HepG2 (cell line): ENCODE measurements at regions not wholly inside any gene's neighbourhood (a gene's known extent, or its start where the extent isn't known, plus 50 kb on each side); places are given as distances from the start of the nearest gene placed in this dataset.

ENCODE experiments used
- ATAC-seq: fragments of 200-7000 bp; cut with Tn5 transposase; 3 replicates; pipeline ENCODE4 v1.9.1; 2020; ENCODE audit warnings: mild to moderate bottlenecking, moderate library complexity
- BruUV-seq: library from RNA; stranded (reverse); fragments of 400-500 nt; replicated peaks from 2 replicates; lab custom pipeline; 2021; lab: Mats Ljungman, UMichigan
- CTCF ChIA-PET: fragments of 300-600 bp; formaldehyde crosslinking; extraction: SDS; loops from one replicate; lab custom pipeline; 2021; ENCODE audit warnings: low total read pairs, inconsistent platforms, low intra/inter-chr PET ratio; lab: Yijun Ruan, JAX
- POLR2A ChIA-PET: fragments of 350-600 bp; sonication (Branson Sonifier 250); formaldehyde crosslinking; loops from one replicate; lab custom pipeline; 2020; ENCODE audit warnings: antibody characterized with exemption, inconsistent platforms; lab: Yijun Ruan, JAX
- DNase-seq: peaks from one replicate; pipeline ENCODE4 v3.0.0-alpha.2; 2015; ENCODE audit warnings: low spot score
- FAIRE-seq: peaks from 3 replicates; lab custom pipeline; 2011; peaks lifted over from hg19 to GRCh38; lab: Jason Lieb, UNC
- H2AFZ ChIP-seq: one replicate; pipeline ENCODE4 v1.6.1; 2011; ENCODE audit warnings: low read length, inconsistent platforms
- H3K27ac ChIP-seq: fragments of 300-600 bp; 3 replicates; pipeline ENCODE4 v1.8.0; 2011; ENCODE audit warnings: mixed run types, mild to moderate bottlenecking, mixed read lengths, low read length, inconsistent platforms; ENCODE audit not compliant: insufficient read depth; ENCODE audit errors: extremely low read length
- H3K27me3 ChIP-seq, 2 experiments: fragments of 200-600 bp in 1 of 2; 2 replicates in 1 of 2; 3 replicates in 1 of 2; pipeline versions ENCODE4 v1.6.0 to v1.8.0; 2011; ENCODE audit warnings: low read length in 2 of 2, mild to moderate bottlenecking in 2 of 2, moderate library complexity in 2 of 2, inconsistent platforms in 1 of 2; ENCODE audit not compliant: insufficient read depth in 2 of 2, control insufficient read depth in 1 of 2
- H3K36me3 ChIP-seq, 2 experiments: fragments of 200-600 bp in 1 of 2; replicated peaks in 1 of 2; 2 replicates in 1 of 2; 3 replicates in 1 of 2; pipeline versions ENCODE4 v1.5.1 to v1.8.0; 2011; ENCODE audit warnings: low read length in 2 of 2, inconsistent platforms in 1 of 2; ENCODE audit not compliant: insufficient read depth in 2 of 2, control insufficient read depth in 1 of 2
- H3K4me1 ChIP-seq: 2 replicates; pipeline ENCODE4 v1.5.1; 2012; ENCODE audit warnings: low read length, inconsistent platforms; ENCODE audit not compliant: insufficient read depth
- H3K4me2 ChIP-seq: 2 replicates; pipeline ENCODE4 v1.6.0; 2011; ENCODE audit warnings: low read depth, low read length, inconsistent platforms
- H3K4me3 ChIP-seq, 3 experiments: fragments of 200-600 bp in 1 of 3; sonication (generic), shearing (Covaris generic) in 1 of 3; replicated peaks in 1 of 3; 2 replicates each; pipeline ENCODE4 v1.5.1; 2011 to 2016; ENCODE audit warnings: low read length in 3 of 3, inconsistent platforms in 2 of 3, low read depth in 2 of 3, mild to moderate bottlenecking in 2 of 3, control low read depth in 1 of 3, mixed read lengths in 1 of 3; ENCODE audit not compliant: insufficient read depth in 1 of 3
- H3K79me2 ChIP-seq: one replicate; pipeline ENCODE4 v1.6.1; 2011; ENCODE audit warnings: low read length, inconsistent platforms; ENCODE audit not compliant: insufficient read depth
- H3K9ac ChIP-seq: 2 replicates; pipeline ENCODE4 v1.6.0; 2011; ENCODE audit warnings: mild to moderate bottlenecking, low read depth, low read length, inconsistent platforms; ENCODE audit not compliant: insufficient read depth
- H3K9me3 ChIP-seq: 2 replicates; pipeline ENCODE4 v1.5.1; 2012; ENCODE audit warnings: mild to moderate bottlenecking, low read length
- H4K20me1 ChIP-seq: 2 replicates; pipeline ENCODE4 v1.6.0; 2011; ENCODE audit warnings: inconsistent platforms, mild to moderate bottlenecking, low read length, moderate library complexity; ENCODE audit not compliant: insufficient read depth
- EED ChIP-seq: sonication (generic); formaldehyde crosslinking; IDR thresholded peaks from 2 replicates; pipeline ENCODE4 v1.5.0; 2020; ENCODE audit warnings: mild to moderate bottlenecking, missing genetic modification reagents
- FOXC1 ChIP-seq: sonication (generic); formaldehyde crosslinking; IDR thresholded peaks from 2 replicates; pipeline ENCODE4 v1.8.0; 2022; ENCODE audit warnings: mild to moderate bottlenecking, missing genetic modification reagents, borderline replicate concordance
- HDAC2 ChIP-seq: sonication (generic); formaldehyde crosslinking; IDR thresholded peaks from 2 replicates; pipeline ENCODE4 v1.4.0; 2020; ENCODE audit warnings: missing genetic modification reagents
- KDM1A ChIP-seq: IDR thresholded peaks from 2 replicates; pipeline ENCODE4 v1.6.1; 2016; ENCODE audit warnings: missing compliant biosample characterization
- MATR3 ChIP-seq: sonication (generic); formaldehyde crosslinking; IDR thresholded peaks from 2 replicates; pipeline ENCODE4 v1.4.0; 2020; ENCODE audit warnings: missing genetic modification reagents
- MTA3 ChIP-seq: sonication (generic); formaldehyde crosslinking; IDR thresholded peaks from 2 replicates; pipeline ENCODE4 v1.4.0; 2020; ENCODE audit warnings: missing genetic modification reagents
- NR1H2 ChIP-seq: sonication (generic); formaldehyde crosslinking; IDR thresholded peaks from 2 replicates; pipeline ENCODE4 v1.8.1; 2022; ENCODE audit warnings: low read depth, missing genetic modification reagents, borderline replicate concordance
- RBM39 ChIP-seq: fragments of 200-400 bp; formaldehyde crosslinking; IDR thresholded peaks from one replicate; pipeline ENCODE4 v1.6.1; 2018; ENCODE audit warnings: antibody characterized with exemption, mild to moderate bottlenecking, low read depth, low read length; ENCODE audit not compliant: poor library complexity, severe bottlenecking
- ZC3H4 ChIP-seq: sonication (generic); formaldehyde crosslinking; IDR thresholded peaks from 2 replicates; pipeline ENCODE4 v1.4.0; 2020; ENCODE audit warnings: missing genetic modification reagents, borderline replicate concordance
- ZFX ChIP-seq: sonication (generic); formaldehyde crosslinking; IDR thresholded peaks from 2 replicates; pipeline ENCODE4 v1.4.0; 2020; ENCODE audit warnings: mild to moderate bottlenecking, low read depth, missing genetic modification reagents, moderate library complexity
- ZNF143 ChIP-seq: sonication (generic); formaldehyde crosslinking; IDR thresholded peaks from 2 replicates; pipeline ENCODE4 v1.4.0; 2020; ENCODE audit warnings: missing genetic modification reagents
- ZNF569 ChIP-seq: sonication (generic); formaldehyde crosslinking; IDR thresholded peaks from 2 replicates; pipeline ENCODE4 v1.5.0; 2020; ENCODE audit warnings: mild to moderate bottlenecking, missing genetic modification reagents, moderate library complexity, borderline replicate concordance
- WGBS: methylation state at CpG from one replicate; pipeline ENCODE4 v1.1.6; 2017; ENCODE audit warnings: low lambda C conversion rate; 5-methylcytosine and 5-hydroxymethylcytosine counted together
- in situ Hi-C: cut with HindIII; loops from 2 replicates; pipeline ENCODE4 v1.10.0; 2017; ENCODE audit warnings: low pct_unique_long_range_greater_than_20kb; ENCODE audit not compliant: extremely low pct_ligation_motif_present
- intact Hi-C: fragments of 100-400 bp; cut with micrococcal nuclease; formaldehyde crosslinking; loops from one replicate; pipeline ENCODE4 v1.10.0; 2022; ENCODE audit not compliant: unreplicated experiment
- TF ChIP-seq, protein P1 (sequence below): sonication (generic); formaldehyde crosslinking; IDR thresholded peaks from 2 replicates; pipeline ENCODE4 v1.4.0; 2020; ENCODE audit warnings: missing genetic modification reagents, mild to moderate bottlenecking, borderline replicate concordance

DNA sequence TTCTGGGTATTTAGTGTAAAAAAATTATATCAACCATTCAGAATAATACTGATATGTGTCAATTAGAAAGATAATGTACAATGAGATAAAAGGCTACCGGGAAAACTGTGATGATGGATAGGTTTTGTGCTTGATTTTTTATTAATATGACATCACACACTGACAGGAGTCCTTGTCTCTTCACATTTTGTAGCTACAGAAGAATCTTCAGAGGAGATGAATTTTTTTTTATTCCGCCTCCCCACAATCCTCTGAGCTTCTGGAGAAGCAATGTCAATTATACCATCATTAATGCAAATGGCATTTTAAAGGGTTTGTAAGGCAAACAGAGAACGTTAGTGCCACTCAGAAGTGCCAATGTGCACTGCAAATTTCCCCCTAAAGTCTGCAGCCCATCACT is 131.7 kb upstream of the CCNG1 start:
- POLR2A ChIA-PET = no interaction called here
- Histone ChIP-seq H3K27me3 (no peaks in the 10 kb centered on the region), H2AFZ (no peak overlapping the region), H3K9ac (no peak overlapping the region), H3K4me3 (no peak overlapping the region), H3K9me3 (no peaks in the 10 kb centered on the region), H4K20me1 (no peaks in the 10 kb centered on the region), H3K4me1 (no peaks in the 10 kb centered on the region), H3K79me2 (no peaks in the 10 kb centered on the region), H3K4me2 (no peak overlapping the region), H3K27ac (no peak overlapping the region), H3K36me3 (no peaks in the 10 kb centered on the region)
- WGBS = 6% methylated on average over 3 of the region's 3 CpGs
- BruUV-seq = no TSS peak
- DNase-seq = no peak
- TF ChIP-seq HDAC2 (CRISPR knock-in tag) (no peak), NR1H2 (CRISPR knock-in tag) (no peak), RBM39 (no peak), ZNF569 (no peak), KDM1A (CRISPR knock-in tag) (no peak), MATR3 (no peak), ZC3H4 (CRISPR knock-in tag) (no peak), EED (CRISPR knock-in tag) (no peak), FOXC1 (no peak), ZFX (no peak), MTA3 (CRISPR knock-in tag) (no peak), ZNF143 (CRISPR knock-in tag) (no peak)
- TF ChIP-seq, protein P1, sequence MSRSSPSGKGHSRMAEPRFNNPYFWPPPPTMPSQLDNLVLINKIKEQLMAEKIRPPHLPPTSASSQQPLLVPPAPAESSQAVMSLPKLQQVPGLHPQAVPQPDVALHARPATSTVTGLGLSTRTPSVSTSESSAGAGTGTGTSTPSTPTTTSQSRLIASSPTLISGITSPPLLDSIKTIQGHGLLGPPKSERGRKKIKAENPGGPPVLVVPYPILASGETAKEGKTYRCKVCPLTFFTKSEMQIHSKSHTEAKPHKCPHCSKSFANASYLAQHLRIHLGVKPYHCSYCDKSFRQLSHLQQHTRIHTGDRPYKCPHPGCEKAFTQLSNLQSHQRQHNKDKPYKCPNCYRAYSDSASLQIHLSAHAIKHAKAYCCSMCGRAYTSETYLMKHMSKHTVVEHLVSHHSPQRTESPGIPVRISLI (CRISPR knock-in tag) = no peak
- intact Hi-C loops (loop anchor here (1.0 kb wide), 2 partner anchors 42 to 103 kb away; no protein-coding TSS in a partner anchor), in situ Hi-C loops (no loop called here)
- no peak for FAIRE-seq
- no peak for ATAC-seq
- CTCF ChIA-PET = interaction anchor here (2.0 kb wide), 1 partner anchor 42 kb away, joined by 8 read pairs; no protein-coding TSS in a partner anchor
